ENCODE measurements at regions not wholly inside any gene's neighbourhood (a gene's known extent, or its start where the extent isn't known, plus 50 kb on each side); places are given as distances from the start of the nearest gene placed in this dataset.

- no peak overlapping the region for H3K27ac ChIP-seq
- H3K4me1 ChIP-seq = no peaks in the 10 kb centered on the region
- DNase-seq = no peak
- H3K36me3 ChIP-seq = no peaks in the 10 kb centered on the region
- H3K27me3 ChIP-seq = no peaks in the 10 kb centered on the region
- no peaks in the 10 kb centered on the region for H3K9me3 ChIP-seq (replicated peaks)
- no peak overlapping the region for H3K4me3 ChIP-seq
Measured at GRCh38 chr13:44887515-44887914, 101.8 kb downstream of the NUFIP1 start.

- H3K4me3 ChIP-seq = no peak overlapping the region
- H3K9me3 ChIP-seq (replicated peaks) = no peaks in the 10 kb centered on the region
- H3K27me3 ChIP-seq = no peaks in the 10 kb centered on the region
- H3K36me3 ChIP-seq = no peaks in the 10 kb centered on the region
- DNase-seq = no peak
- H3K27ac ChIP-seq = no peak overlapping the region
- no peaks in the 10 kb centered on the region for H3K4me1 ChIP-seq
Measured at GRCh38 chr13:44884076-44884729, 105.1 kb downstream of the NUFIP1 start.

DNA sequence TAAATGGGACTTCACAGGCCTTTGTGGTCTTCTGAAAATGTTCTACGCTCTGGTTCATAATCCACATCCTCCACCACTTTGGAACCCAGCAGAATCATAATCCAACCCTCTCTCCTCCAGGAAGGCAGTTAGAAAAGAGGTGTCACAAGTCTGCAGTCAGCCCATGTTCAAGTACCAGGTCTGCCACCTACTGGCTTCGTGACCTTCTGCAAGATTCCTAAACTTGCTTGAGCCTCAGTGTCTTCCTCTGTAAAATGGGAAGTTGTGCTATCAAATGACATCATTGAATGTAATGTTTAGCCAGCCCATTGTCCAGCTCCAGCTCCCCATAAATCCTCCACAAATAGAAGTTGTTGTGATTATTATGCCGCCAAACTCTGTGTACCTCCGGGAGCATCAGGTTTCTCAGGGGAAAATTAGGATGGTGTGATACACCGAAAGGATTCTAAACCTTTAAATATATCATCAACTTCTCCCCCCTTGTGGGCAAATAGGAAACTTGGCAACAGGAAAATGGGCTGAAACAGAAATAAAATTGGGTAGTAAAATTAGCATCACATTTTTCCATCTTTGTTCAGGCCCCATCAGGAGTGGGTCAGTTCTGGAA lies 109.7 kb downstream of the NUFIP1 start:
- Histone ChIP-seq H3K4me3 (no peak overlapping the region), H3K27me3 (no peaks in the 10 kb centered on the region), H3K27ac (no peak overlapping the region), H3K9me3 (replicated peaks) (no peaks in the 10 kb centered on the region), H3K36me3 (no peaks in the 10 kb centered on the region), H3K4me1 (peaks cover 4% of the 10 kb centered on the region; the same call in 1 of the 2 replicates)
- DNase-seq = peak in 1 of 2 experiments; percentile 26

- Histone ChIP-seq H3K4me1 (peaks cover 4% of the 10 kb centered on the region; the same call in 1 of the 2 replicates), H3K4me3 (no peak overlapping the region), H3K27me3 (no peaks in the 10 kb centered on the region), H3K27ac (no peak overlapping the region), H3K9me3 (replicated peaks) (no peaks in the 10 kb centered on the region), H3K36me3 (no peaks in the 10 kb centered on the region)
- no peak for DNase-seq
Measured at GRCh38 chr13:44876782-44877324, 112.4 kb downstream of the NUFIP1 start.

DNA sequence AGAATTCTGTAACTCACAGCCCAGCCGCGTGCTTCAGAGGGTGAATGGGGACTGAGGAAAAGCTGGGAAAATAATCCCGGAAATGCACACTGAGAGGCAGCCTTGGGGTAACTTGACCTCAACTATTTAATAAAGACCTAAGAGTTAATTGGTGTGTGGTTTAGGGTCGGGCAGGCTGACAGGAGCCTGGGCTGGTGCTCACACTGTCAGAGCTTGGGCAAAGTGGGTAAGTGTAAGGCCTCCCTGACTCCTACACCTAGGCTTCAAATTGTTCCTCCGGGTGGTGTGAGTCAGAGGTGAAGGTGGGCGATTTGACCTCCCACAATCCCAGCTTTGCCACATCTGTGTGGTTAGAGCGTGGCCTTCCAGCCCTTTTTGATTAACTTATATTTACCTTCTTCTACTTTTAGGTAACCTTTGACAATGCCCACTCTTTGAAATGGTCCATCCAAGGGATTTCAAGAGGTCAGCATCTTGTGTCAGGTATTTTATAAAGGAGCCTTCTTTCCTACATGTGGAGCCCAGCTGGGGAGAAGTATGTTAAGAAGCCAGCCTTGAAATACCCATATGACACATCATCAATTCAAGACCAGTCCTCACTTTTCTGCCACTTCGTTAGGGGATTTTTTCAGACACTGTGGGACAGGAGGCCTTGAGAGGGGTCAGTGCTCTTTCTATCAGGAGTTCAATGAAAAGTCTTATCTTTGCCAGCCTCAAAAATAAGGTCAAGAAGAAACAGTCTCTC lies 114.2 kb downstream of the NUFIP1 start:
- no peaks in the 10 kb centered on the region for H3K36me3 ChIP-seq
- no peaks in the 10 kb centered on the region for H3K27me3 ChIP-seq
- no peaks in the 10 kb centered on the region for H3K9me3 ChIP-seq (replicated peaks)
- no peak overlapping the region for H3K27ac ChIP-seq
- H3K4me1 ChIP-seq = peaks cover 4% of the 10 kb centered on the region; the same call in 1 of the 2 replicates
- no peak overlapping the region for H3K4me3 ChIP-seq
- peak; percentile 11 to 41 for DNase-seq

GRCh38 chr13:44874176-44874575 lies 115.1 kb downstream of the NUFIP1 start:
- DNase-seq = no peak
- H3K36me3 ChIP-seq = no peaks in the 10 kb centered on the region
- no peak overlapping the region for H3K27ac ChIP-seq
- H3K4me3 ChIP-seq = no peak overlapping the region
- H3K4me1 ChIP-seq = peaks cover 4% of the 10 kb centered on the region; the same call in 1 of the 2 replicates
- H3K9me3 ChIP-seq (replicated peaks) = no peaks in the 10 kb centered on the region
- H3K27me3 ChIP-seq = no peaks in the 10 kb centered on the region

DNA sequence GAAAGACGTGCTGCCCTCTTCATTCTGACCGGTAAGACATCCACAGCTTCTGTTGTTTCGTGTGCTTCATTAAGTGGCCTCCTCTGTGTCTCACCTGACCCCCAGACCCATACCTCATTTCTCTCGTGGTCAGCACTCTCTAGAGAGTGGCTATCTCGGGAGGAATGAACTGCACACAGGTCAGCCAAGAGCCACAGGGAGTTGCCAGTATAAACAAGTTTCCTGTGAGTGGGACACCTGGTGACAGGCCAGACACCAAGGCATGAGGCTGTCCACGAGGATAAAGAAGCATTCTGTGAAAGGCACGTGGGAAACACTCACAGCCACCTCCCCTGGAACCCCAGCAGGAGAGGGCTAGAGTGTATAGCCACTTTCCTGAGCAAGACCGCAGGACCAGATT lies 115.8 kb downstream of the NUFIP1 start:
- H3K9me3 ChIP-seq (replicated peaks) = no peaks in the 10 kb centered on the region
- H3K36me3 ChIP-seq = no peaks in the 10 kb centered on the region
- no peak for DNase-seq
- H3K4me3 ChIP-seq = no peak overlapping the region
- H3K4me1 ChIP-seq = peaks cover 4% of the 10 kb centered on the region; the same call in 1 of the 2 replicates
- no peak overlapping the region for H3K27ac ChIP-seq
- H3K27me3 ChIP-seq = no peaks in the 10 kb centered on the region

- H3K27me3 ChIP-seq = no peaks in the 10 kb centered on the region
- H3K27ac ChIP-seq = no peak overlapping the region
- H3K36me3 ChIP-seq = no peaks in the 10 kb centered on the region
- DNase-seq = no peak
- H3K4me3 ChIP-seq = no peak overlapping the region
- peaks cover 4% of the 10 kb centered on the region; the same call in 1 of the 2 replicates for H3K4me1 ChIP-seq
- H3K9me3 ChIP-seq (replicated peaks) = no peaks in the 10 kb centered on the region
Measured at GRCh38 chr13:44872751-44873150, 116.5 kb downstream of the NUFIP1 start.

- H3K27me3 ChIP-seq = no peaks in the 10 kb centered on the region; the same call in 1 of the 2 replicates
- DNase-seq = no peak
- peaks cover 4% of the 10 kb centered on the region; the same call in 1 of the 2 replicates for H3K4me1 ChIP-seq
- no peak overlapping the region for H3K4me3 ChIP-seq
- no peak overlapping the region for H3K27ac ChIP-seq
- no peaks in the 10 kb centered on the region for H3K9me3 ChIP-seq (replicated peaks)
- H3K36me3 ChIP-seq = no peaks in the 10 kb centered on the region
Measured at GRCh38 chr13:44870456-44870929, 118.8 kb downstream of the NUFIP1 start.

DNA sequence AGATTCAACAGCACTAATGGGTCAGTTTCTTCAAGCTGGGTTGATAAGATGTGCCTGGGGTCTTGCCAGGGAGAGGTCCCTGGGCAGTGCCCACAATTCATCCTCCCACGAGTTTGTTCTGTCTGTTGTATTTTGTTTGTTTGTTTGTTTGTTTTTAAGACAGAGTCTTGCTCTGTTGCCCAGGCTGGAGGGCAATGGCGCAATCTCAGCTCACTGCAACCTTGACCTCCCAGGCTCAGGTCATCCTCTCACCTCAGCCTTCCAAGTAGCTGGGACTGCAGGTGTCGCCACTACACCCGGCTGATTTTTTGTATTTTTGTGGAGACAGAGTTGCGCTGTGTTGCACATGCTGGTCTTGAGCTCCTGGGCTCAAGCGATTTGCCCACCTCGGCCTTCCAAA lies 120.1 kb downstream of the NUFIP1 start:
- Histone ChIP-seq H3K36me3 (no peaks in the 10 kb centered on the region), H3K27ac (no peak overlapping the region), H3K4me3 (no peak overlapping the region), H3K4me1 (no peaks in the 10 kb centered on the region), H3K27me3 (no peaks in the 10 kb centered on the region; the same call in 1 of the 2 replicates), H3K9me3 (replicated peaks) (no peaks in the 10 kb centered on the region)
- DNase-seq = no peak

DNA sequence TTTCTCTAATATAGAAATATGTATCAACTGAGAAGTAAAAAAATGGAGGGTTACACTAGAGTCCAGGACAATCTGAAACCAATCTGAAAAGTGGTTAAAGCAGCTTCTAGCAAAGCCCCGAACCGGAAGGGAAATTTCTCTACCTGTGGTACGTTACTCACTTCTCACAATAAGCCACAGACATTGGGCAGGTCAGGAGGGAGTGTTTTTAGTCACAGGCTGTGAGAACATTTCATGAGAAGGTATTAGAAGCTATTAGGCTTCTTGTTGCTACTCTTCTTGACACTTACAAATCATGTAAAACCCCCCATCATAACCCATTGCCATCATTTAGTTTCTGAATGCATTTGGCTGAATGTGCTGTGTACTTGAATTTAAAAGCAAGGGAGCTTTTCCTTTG lies 120.9 kb downstream of the NUFIP1 start:
- no peak for DNase-seq
- H3K27ac ChIP-seq = no peak overlapping the region
- no peaks in the 10 kb centered on the region for H3K4me1 ChIP-seq

GRCh38 chr13:44867825-44868224 lies 121.4 kb downstream of the NUFIP1 start:
- Histone ChIP-seq H3K9me3 (replicated peaks) (no peaks in the 10 kb centered on the region), H3K4me1 (no peaks in the 10 kb centered on the region), H3K27ac (no peak overlapping the region), H3K36me3 (no peaks in the 10 kb centered on the region), H3K27me3 (no peaks in the 10 kb centered on the region; the same call in 1 of the 2 replicates), H3K4me3 (no peak overlapping the region)
- DNase-seq = no peak

More for the DNA sequence above, 120.9 kb downstream of the NUFIP1 start:
- Histone ChIP-seq H3K4me3 (no peak overlapping the region), H3K9me3 (replicated peaks) (no peaks in the 10 kb centered on the region), H3K36me3 (no peaks in the 10 kb centered on the region), H3K27me3 (no peaks in the 10 kb centered on the region; the same call in 1 of the 2 replicates)

DNA sequence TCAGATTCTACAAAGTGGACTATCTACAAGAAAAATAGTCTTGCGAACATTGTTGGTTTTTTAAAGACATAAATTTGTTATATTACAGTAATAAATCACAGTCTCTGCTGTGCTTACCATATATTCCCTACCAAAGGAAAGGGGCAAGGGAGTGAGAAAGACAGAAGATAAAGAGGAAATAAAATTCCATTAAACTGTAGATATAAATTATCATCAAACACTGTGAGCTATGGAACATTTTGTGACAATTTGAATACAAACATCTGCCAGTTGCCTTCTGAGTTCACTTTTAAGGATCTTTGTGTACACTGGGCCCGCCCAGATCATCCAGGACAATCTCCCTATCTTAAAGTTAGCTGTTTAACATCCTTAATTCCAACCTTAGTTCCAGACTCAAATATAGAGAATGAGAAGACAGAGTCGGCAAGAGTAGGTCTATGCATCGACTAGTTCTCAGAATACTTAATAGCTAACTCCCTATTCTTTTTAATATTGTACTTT lies 122.8 kb downstream of the NUFIP1 start:
- Histone ChIP-seq H3K36me3 (no peaks in the 10 kb centered on the region), H3K27me3 (no peaks in the 10 kb centered on the region; the same call in 1 of the 2 replicates), H3K4me3 (no peak overlapping the region), H3K9me3 (replicated peaks) (no peaks in the 10 kb centered on the region), H3K4me1 (no peaks in the 10 kb centered on the region), H3K27ac (no peak overlapping the region)
- no peak for DNase-seq

GRCh38 chr13:44865722-44866410 lies 123.4 kb downstream of the NUFIP1 start:
- no peaks in the 10 kb centered on the region for H3K4me1 ChIP-seq
- H3K36me3 ChIP-seq = no peaks in the 10 kb centered on the region
- H3K27ac ChIP-seq = no peak overlapping the region
- H3K4me3 ChIP-seq = no peak overlapping the region
- no peaks in the 10 kb centered on the region for H3K9me3 ChIP-seq (replicated peaks)
- no peak for DNase-seq
- H3K27me3 ChIP-seq = no peaks in the 10 kb centered on the region; the same call in 1 of the 2 replicates
